Kidney (tissue), 13 donors: ENCODE measurements at regions not wholly inside any gene's neighbourhood (a gene's known extent, or its start where the extent isn't known, plus 50 kb on each side); places are given as distances from the start of the nearest gene placed in this dataset.

Experiments
- DNase-seq, 5 donors: peaks; one replicate each; pipeline ENCODE4 v3.0.0-alpha.2; 2013 to 2020
- FAIRE-seq: peaks from 2 replicates; lab custom pipeline; 2012; peaks lifted over from hg19 to GRCh38; lab: Jason Lieb, UNC
- H3K27ac ChIP-seq, 2 donors: one replicate each; pipeline ENCODE4 v1.7.0; 2013; ENCODE audit warnings: low read depth in 2 of 2, low read length in 2 of 2, inconsistent platforms in 1 of 2
- H3K27me3 ChIP-seq: one replicate; pipeline ENCODE4 v1.7.1; 2013; ENCODE audit warnings: low read length, inconsistent platforms; ENCODE audit not compliant: control insufficient read depth, insufficient read depth
- H3K36me3 ChIP-seq, 3 donors: one replicate each; pipeline versions ENCODE4 v1.7.0 to v1.7.1; 2013; ENCODE audit warnings: low read length in 3 of 3, control low read depth in 1 of 3, inconsistent platforms in 1 of 3; ENCODE audit not compliant: insufficient read depth in 3 of 3, control insufficient read depth in 2 of 3
- H3K4me1 ChIP-seq, 3 donors: one replicate each; pipeline versions ENCODE4 v1.7.0 to v1.7.1; 2013; ENCODE audit warnings: low read length in 3 of 3, inconsistent platforms in 1 of 3, low read depth in 1 of 3; ENCODE audit not compliant: control insufficient read depth in 2 of 3, insufficient read depth in 2 of 3
- H3K4me3 ChIP-seq, 3 donors: one replicate each; pipeline versions ENCODE4 v1.7.0 to v1.8.1; 2013; ENCODE audit warnings: low read length in 3 of 3, control low read depth in 1 of 3, inconsistent platforms in 1 of 3
- H3K9ac ChIP-seq, 3 donors: one replicate each; pipeline versions ENCODE4 v1.7.0 to v1.7.1; 2013; ENCODE audit warnings: low read length in 3 of 3, control low read depth in 1 of 3, inconsistent platforms in 1 of 3
- H3K9me3 ChIP-seq, 3 donors: one replicate each; pipeline versions ENCODE4 v1.7.0 to v1.7.1; 2013; ENCODE audit warnings: low read length in 3 of 3, control low read depth in 1 of 3, inconsistent platforms in 1 of 3; ENCODE audit not compliant: control insufficient read depth in 2 of 3, insufficient read depth in 1 of 3
- CTCF ChIP-seq: IDR thresholded peaks from 3 replicates; pipeline ENCODE4 v1.5.1; 2012; ENCODE audit warnings: mild to moderate bottlenecking, moderate library complexity, borderline replicate concordance; ENCODE audit not compliant: insufficient read depth; ENCODE audit errors: extremely low read depth
- intact Hi-C: fragments of 100-400 bp; cut with DNase I; formaldehyde crosslinking; loops from one replicate; pipeline ENCODE4 v1.11.1; 2022
- donor health status: control.
- donor health status: control.
- donor health status: control.
- donor health status: control.
- donor health status: control.
- donor health status: DM: yes; HTN: yes; CAD: no.
- donor health status: Normal renal cell carcinoma (clear cell type).

GRCh38 chr3:189094539-189094938, 77.2 kb upstream of the TPRG1 start:
- no peaks in the 10 kb centered on the region for H3K4me1 ChIP-seq
- H3K36me3 ChIP-seq = no peaks in the 10 kb centered on the region
- no peak overlapping the region for H3K4me3 ChIP-seq
- H3K27ac ChIP-seq = no peak overlapping the region
- H3K9me3 ChIP-seq = no peaks in the 10 kb centered on the region
- TF ChIP-seq CTCF = no peak
- DNase-seq (no peak), FAIRE-seq (no peak)
- intact Hi-C loops = no loop called here
- no peak overlapping the region for H3K9ac ChIP-seq
- H3K27me3 ChIP-seq = no peaks in the 10 kb centered on the region

- Histone ChIP-seq H3K36me3 (no peaks in the 10 kb centered on the region), H3K9me3 (no peaks in the 10 kb centered on the region), H3K4me1 (no peaks in the 10 kb centered on the region), H3K27me3 (no peaks in the 10 kb centered on the region), H3K27ac (no peak overlapping the region), H3K9ac (no peak overlapping the region), H3K4me3 (no peak overlapping the region)
- FAIRE-seq (no peak), DNase-seq (no peak)
- intact Hi-C loops = no loop called here
- no peak for TF ChIP-seq CTCF
Measured at GRCh38 chr3:189096092-189096491, 75.7 kb upstream of the TPRG1 start.

- intact Hi-C loops = no loop called here
- H3K27ac ChIP-seq = peak overlapping the region in 1 of 2 donors; percentile 54
- DNase-seq = peak in 1 of 5 donors; percentile 91
Measured at GRCh38 chr3:189099031-189099471, 72.7 kb upstream of the TPRG1 start.

More at GRCh38 chr3:189099031-189099471, 72.7 kb upstream of the TPRG1 start:
- no peak for TF ChIP-seq CTCF
- no peak overlapping the region for H3K9ac ChIP-seq
- no peaks in the 10 kb centered on the region for H3K9me3 ChIP-seq
- FAIRE-seq = no peak
- no peaks in the 10 kb centered on the region for H3K4me1 ChIP-seq
- H3K4me3 ChIP-seq = no peak overlapping the region
- H3K27me3 ChIP-seq = no peaks in the 10 kb centered on the region
- H3K36me3 ChIP-seq = no peaks in the 10 kb centered on the region
